Gastroesophageal sphincter (tissue), 3 donors: ENCODE measurements at regions not wholly inside any gene's neighbourhood (a gene's known extent, or its start where the extent isn't known, plus 50 kb on each side); places are given as distances from the start of the nearest gene placed in this dataset.
"Not testable (repeated sequence)": the region's sequence is repeated elsewhere in the genome, so short reads cannot be mapped to it uniquely, and the experiment has no call there.

Experiments
- EP300 ChIP-seq: sonication (generic); formaldehyde crosslinking; IDR thresholded peaks from one replicate; pipeline ENCODE4 v1.6.1; 2017; ENCODE audit warnings: antibody characterized with exemption, mild to moderate bottlenecking
- TF ChIP-seq, protein P1 (sequence below), 4 experiments: fragments of 200-600 bp in 2 of 4; fragments of 450-650 bp in 2 of 4; sonication (generic) in 1 of 4; IDR thresholded peaks; one replicate each; pipeline ENCODE4 v1.5.1; 2017 to 2019; ENCODE audit warnings: antibody characterized with exemption in 4 of 4, mild to moderate bottlenecking in 2 of 4, moderate library complexity in 2 of 4

DNA sequence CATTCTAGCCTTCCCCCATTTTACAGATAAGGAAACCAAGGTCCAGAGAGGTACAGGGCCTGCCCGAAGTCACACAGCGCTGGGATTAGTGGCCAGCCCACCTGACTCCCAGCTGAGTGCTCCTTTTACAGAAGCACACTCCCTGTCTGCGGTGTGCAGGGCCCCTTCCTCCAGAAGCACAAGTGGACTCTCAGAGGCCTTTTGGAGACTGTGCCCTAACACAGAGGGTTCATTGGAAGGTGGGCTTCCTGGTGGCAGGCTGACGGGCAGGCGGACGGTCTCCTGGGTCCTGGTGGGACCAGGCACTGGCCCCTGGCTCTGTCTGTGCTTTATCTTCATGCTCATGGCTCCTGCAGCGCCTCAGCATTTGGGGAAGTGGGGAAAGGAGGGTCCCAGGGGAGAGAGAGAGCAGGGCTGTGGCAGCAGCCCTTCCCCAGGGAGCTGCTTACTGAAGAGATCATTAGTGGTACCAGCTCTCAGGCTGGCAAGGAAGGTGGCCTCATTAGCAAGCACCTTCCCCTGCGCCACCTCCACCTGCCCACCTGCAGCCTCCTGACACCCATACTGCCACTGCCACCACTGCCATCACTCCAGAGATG is 83.1 kb upstream of the GOLGA6L4 start:
- not testable (repeated sequence) for TF ChIP-seq EP300
- TF ChIP-seq, protein P1, sequence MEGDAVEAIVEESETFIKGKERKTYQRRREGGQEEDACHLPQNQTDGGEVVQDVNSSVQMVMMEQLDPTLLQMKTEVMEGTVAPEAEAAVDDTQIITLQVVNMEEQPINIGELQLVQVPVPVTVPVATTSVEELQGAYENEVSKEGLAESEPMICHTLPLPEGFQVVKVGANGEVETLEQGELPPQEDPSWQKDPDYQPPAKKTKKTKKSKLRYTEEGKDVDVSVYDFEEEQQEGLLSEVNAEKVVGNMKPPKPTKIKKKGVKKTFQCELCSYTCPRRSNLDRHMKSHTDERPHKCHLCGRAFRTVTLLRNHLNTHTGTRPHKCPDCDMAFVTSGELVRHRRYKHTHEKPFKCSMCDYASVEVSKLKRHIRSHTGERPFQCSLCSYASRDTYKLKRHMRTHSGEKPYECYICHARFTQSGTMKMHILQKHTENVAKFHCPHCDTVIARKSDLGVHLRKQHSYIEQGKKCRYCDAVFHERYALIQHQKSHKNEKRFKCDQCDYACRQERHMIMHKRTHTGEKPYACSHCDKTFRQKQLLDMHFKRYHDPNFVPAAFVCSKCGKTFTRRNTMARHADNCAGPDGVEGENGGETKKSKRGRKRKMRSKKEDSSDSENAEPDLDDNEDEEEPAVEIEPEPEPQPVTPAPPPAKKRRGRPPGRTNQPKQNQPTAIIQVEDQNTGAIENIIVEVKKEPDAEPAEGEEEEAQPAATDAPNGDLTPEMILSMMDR (IDR thresholded peaks at IDR 0.05), result not testable (repeated sequence)
